GM21367 (cell line): ENCODE measurements at regions not wholly inside any gene's neighbourhood (a gene's known extent, or its start where the extent isn't known, plus 50 kb on each side); places are given as distances from the start of the nearest gene placed in this dataset.

Source experiments
- ATAC-seq: cut with Tn5 transposase; IDR thresholded peaks from one replicate; pipeline ENCODE4 v1.9.1; 2021; ENCODE audit not compliant: unreplicated experiment

DNA sequence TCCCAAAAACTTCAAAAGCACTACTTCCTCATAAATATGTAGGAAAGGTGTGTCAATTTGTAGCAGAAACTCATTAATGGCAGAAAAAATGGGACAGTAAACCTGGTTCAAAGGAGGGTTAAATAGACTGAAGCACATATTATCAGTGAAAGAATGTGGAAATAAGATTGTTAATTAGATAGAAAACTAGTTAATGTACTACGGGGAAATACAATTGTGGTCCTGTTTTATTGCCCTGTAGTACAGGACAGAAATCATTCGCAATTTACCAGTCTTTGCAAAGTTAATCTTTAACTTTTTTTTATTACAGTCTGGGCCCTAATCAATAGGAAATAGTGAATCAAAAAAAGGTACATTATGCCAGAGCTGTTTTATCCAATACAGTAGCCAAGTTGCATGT is 82.0 kb upstream of the PAK5 start:
- no peak for ATAC-seq

DNA sequence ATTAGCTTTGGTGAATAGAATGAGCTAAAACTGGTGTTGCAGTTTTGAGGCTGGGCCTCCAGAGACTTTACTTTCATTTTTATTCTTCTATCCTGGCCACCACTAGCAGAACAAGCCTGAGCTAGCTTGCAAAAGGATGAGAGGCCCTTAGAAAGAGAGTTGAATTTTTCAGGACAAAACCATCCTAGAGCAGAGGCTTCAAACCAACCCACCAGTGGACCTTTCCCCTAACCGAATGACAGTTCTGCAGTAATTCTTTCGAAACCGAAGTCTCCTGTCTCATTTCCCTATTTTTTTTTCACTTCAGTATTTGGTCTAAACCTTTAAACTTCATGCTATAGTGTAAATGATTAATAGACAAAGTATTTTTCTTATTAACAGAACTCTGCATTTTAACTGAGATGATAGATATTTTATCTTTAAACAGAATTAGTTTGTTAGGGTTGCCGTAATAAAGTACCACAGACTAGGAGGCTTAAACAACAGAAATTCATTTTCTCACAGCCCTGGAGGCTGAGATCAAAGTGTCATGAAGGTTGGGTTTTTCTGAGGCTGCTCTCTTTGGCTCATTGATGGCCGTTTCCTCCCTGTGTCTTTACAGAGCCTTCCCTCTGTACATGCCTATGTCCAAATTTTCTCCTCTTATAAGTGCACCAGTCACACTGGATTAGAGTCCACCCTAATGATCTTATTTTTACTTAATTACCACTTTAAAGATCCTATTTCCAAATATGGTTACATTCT is 80.6 kb upstream of the PAK5 start:
- ATAC-seq = peak; percentile 75

- ATAC-seq = no peak
These were observed 79.5 kb upstream of the PAK5 start for GRCh38 chr20:9918348-9918747.

- ATAC-seq = no peak
These were observed 77.9 kb upstream of the PAK5 start for GRCh38 chr20:9916761-9917160.

GRCh38 chr20:9912858-9913434 is 74.1 kb upstream of the PAK5 start:
- no peak for ATAC-seq

GRCh38 chr20:9912290-9912689 is 73.4 kb upstream of the PAK5 start:
- ATAC-seq = no peak

- ATAC-seq = no peak
These were observed 72.6 kb upstream of the PAK5 start for GRCh38 chr20:9911519-9911918.

GRCh38 chr20:9909167-9909566 is 70.3 kb upstream of the PAK5 start:
- ATAC-seq = no peak

GRCh38 chr20:9903048-9903655 is 64.3 kb upstream of the PAK5 start:
- no peak for ATAC-seq

- no peak for ATAC-seq
These were observed 50.5 kb upstream of the PAK5 start for GRCh38 chr20:9889270-9889981.
